ENCODE measurements at regions not wholly inside any gene's neighbourhood (a gene's known extent, or its start where the extent isn't known, plus 50 kb on each side); places are given as distances from the start of the nearest gene placed in this dataset.

DNA sequence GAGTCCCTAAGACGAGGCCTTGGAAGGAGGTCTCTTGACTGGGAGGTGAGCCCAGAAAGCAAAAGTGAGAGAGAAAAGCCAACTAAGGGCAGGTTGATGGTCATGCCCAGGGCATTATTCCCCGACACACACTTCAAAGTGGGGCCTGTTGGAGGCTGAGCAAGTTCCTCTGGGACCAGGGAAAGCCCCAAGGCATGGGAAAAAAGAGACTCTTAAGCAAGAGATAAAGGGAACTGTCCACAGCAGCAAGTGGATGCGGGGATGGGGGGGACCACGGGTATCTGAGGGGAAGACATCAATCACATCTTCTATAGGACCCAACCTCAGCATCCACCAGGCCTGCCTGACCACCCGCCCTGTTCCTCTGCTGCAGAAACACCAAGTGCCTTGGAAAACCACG lies 119.9 kb upstream of the MAFB start:
- Histone ChIP-seq H3K4me2 (ENCODE audit: insufficient read depth, low read length) (no peak overlapping the region), H3K4me1 (ENCODE audit: insufficient read depth, low read length) (no peaks in the 10 kb centered on the region), H2AFZ (ENCODE audit: low read length) (no peak overlapping the region), H3K9me3 (ENCODE audit: low read depth, low read length) (no peaks in the 10 kb centered on the region), H4K20me1 (ENCODE audit: insufficient read depth, low read length) (no peaks in the 10 kb centered on the region), H3K27ac (ENCODE audit: low read depth, low read length) (no peak overlapping the region), H3K4me3 (ENCODE audit: insufficient read depth, low read length) (no peak overlapping the region), H3K36me3 (ENCODE audit: insufficient read depth, low read length) (no peaks in the 10 kb centered on the region), H3K27me3 (ENCODE audit: insufficient read depth, low read length) (no peaks in the 10 kb centered on the region), H3K79me2 (ENCODE audit: insufficient read depth, low read length) (no peaks in the 10 kb centered on the region)
- TF ChIP-seq CTCF (IDR thresholded peaks at IDR 0.05; ENCODE audit: extremely low read depth, low read depth, low read length) = no peak
- no peak for DNase-seq (ENCODE audit: insufficient read length, low spot score, missing footprints)

GRCh38 chr20:40809361-40809760 lies 120.3 kb upstream of the MAFB start:
- H3K9me3 ChIP-seq (ENCODE audit: low read depth, low read length) = no peaks in the 10 kb centered on the region
- TF ChIP-seq CTCF (IDR thresholded peaks at IDR 0.05; ENCODE audit: extremely low read depth, low read depth, low read length) = no peak
- DNase-seq (ENCODE audit: insufficient read length, low spot score, missing footprints) = no peak
- H3K4me3 ChIP-seq (ENCODE audit: insufficient read depth, low read length) = no peak overlapping the region
- no peak overlapping the region for H2AFZ ChIP-seq (ENCODE audit: low read length)
- H3K27ac ChIP-seq (ENCODE audit: low read depth, low read length) = no peak overlapping the region
- H3K27me3 ChIP-seq (ENCODE audit: insufficient read depth, low read length) = no peaks in the 10 kb centered on the region
- H3K36me3 ChIP-seq (ENCODE audit: insufficient read depth, low read length) = no peaks in the 10 kb centered on the region
- no peaks in the 10 kb centered on the region for H3K4me1 ChIP-seq (ENCODE audit: insufficient read depth, low read length)
- H3K79me2 ChIP-seq (ENCODE audit: insufficient read depth, low read length) = no peaks in the 10 kb centered on the region
- H4K20me1 ChIP-seq (ENCODE audit: insufficient read depth, low read length) = no peaks in the 10 kb centered on the region
- no peak overlapping the region for H3K4me2 ChIP-seq (ENCODE audit: insufficient read depth, low read length)

DNA sequence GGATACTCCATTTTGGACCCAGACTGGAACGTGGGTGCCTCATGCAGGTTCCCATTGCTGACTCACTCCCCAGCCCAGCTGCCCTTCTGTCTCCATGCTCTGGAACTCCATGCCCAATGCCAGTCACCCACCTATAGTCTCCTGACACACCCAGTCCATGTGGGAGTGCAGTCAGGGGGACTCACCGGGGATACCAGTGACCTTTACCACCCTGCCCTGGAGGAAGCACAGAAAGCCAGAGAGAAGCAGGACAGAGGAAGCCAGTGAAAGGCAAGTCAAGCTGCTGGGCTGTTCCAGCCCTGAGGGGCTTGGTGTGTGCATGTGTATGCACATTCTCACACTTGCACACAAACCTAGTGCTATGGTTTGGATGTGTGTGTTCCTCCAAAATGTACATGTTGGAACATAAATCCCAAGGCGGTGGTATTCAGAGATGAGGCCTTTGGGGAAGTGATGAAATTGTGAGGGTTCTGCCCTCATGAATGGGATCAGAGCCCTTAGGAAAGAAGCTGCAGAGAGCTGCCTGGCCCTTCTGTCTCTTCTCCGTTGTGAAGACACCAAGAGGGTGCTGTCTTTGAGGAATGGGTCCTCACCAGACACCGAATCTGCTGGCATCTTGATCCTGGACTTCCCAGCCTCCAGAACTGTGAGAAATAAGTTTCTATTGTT lies 121.4 kb upstream of the MAFB start:
- Histone ChIP-seq H4K20me1 (ENCODE audit: insufficient read depth, low read length) (no peaks in the 10 kb centered on the region), H3K9me3 (ENCODE audit: low read depth, low read length) (no peaks in the 10 kb centered on the region), H3K4me3 (ENCODE audit: insufficient read depth, low read length) (no peak overlapping the region), H3K27me3 (ENCODE audit: insufficient read depth, low read length) (no peaks in the 10 kb centered on the region), H3K4me2 (ENCODE audit: insufficient read depth, low read length) (no peak overlapping the region), H3K4me1 (ENCODE audit: insufficient read depth, low read length) (no peaks in the 10 kb centered on the region), H3K36me3 (ENCODE audit: insufficient read depth, low read length) (no peaks in the 10 kb centered on the region), H3K27ac (ENCODE audit: low read depth, low read length) (no peak overlapping the region), H2AFZ (ENCODE audit: low read length) (no peak overlapping the region), H3K79me2 (ENCODE audit: insufficient read depth, low read length) (no peaks in the 10 kb centered on the region)
- no peak for TF ChIP-seq CTCF (IDR thresholded peaks at IDR 0.05; ENCODE audit: extremely low read depth, low read depth, low read length)
- DNase-seq (ENCODE audit: insufficient read length, low spot score, missing footprints) = no peak

DNA sequence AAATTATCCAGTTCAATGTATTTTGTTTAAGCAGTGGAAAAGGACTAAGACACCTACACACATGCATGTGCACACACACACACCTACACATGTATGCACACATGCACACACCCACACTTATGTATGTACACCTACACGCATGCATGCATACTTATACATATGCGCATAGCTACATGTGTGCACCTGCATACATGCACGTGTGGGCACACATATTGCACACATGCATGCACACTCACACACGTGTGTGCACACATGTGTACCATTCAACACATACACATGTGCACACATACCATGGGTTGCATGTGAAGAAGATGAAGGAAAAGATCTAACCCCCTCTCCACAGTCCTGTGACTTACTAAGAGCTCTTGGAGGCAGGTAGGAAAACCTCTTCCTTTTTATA lies 122.0 kb upstream of the MAFB start:
- no peak for TF ChIP-seq CTCF (IDR thresholded peaks at IDR 0.05; ENCODE audit: extremely low read depth, low read depth, low read length)
- Histone ChIP-seq H3K4me3 (ENCODE audit: insufficient read depth, low read length) (no peak overlapping the region), H3K4me2 (ENCODE audit: insufficient read depth, low read length) (no peak overlapping the region), H3K9me3 (ENCODE audit: low read depth, low read length) (no peaks in the 10 kb centered on the region), H2AFZ (ENCODE audit: low read length) (no peak overlapping the region), H3K79me2 (ENCODE audit: insufficient read depth, low read length) (no peaks in the 10 kb centered on the region), H3K36me3 (ENCODE audit: insufficient read depth, low read length) (no peaks in the 10 kb centered on the region), H4K20me1 (ENCODE audit: insufficient read depth, low read length) (no peaks in the 10 kb centered on the region), H3K27ac (ENCODE audit: low read depth, low read length) (no peak overlapping the region), H3K4me1 (ENCODE audit: insufficient read depth, low read length) (no peaks in the 10 kb centered on the region), H3K27me3 (ENCODE audit: insufficient read depth, low read length) (no peaks in the 10 kb centered on the region)
- DNase-seq (ENCODE audit: insufficient read length, low spot score, missing footprints) = no peak

Measured in osteoblast (primary cell).